Testis (tissue), 2 donors: ENCODE measurements at regions not wholly inside any gene's neighbourhood (a gene's known extent, or its start where the extent isn't known, plus 50 kb on each side); places are given as distances from the start of the nearest gene placed in this dataset.

Source experiments
- CTCF ChIP-seq, 3 experiments: fragments of 450-650 bp in 2 of 3; fragments of 200-600 bp in 1 of 3; sonication (generic) in 1 of 3; IDR thresholded peaks; one replicate each; pipeline ENCODE4 v1.5.1; 2016 to 2019; ENCODE audit warnings: antibody characterized with exemption in 3 of 3, mild to moderate bottlenecking in 2 of 3, moderate library complexity in 1 of 3
- POLR2A ChIP-seq: fragments of 450-650 bp; IDR thresholded peaks from one replicate; pipeline ENCODE4 v1.6.1; 2017; ENCODE audit warnings: antibody characterized with exemption, mild to moderate bottlenecking, moderate library complexity

GRCh38 chr5:173736374-173736773, 119.9 kb upstream of the BOD1 start:
- TF ChIP-seq POLR2A (no peak), CTCF (IDR thresholded peaks at IDR 0.05) (no peak)
